HG03439 (cell line): ENCODE measurements at regions not wholly inside any gene's neighbourhood (a gene's known extent, or its start where the extent isn't known, plus 50 kb on each side); places are given as distances from the start of the nearest gene placed in this dataset.
"Not testable (repeated sequence)": the region's sequence is repeated elsewhere in the genome, so short reads cannot be mapped to it uniquely, and the experiment has no call there.

ENCODE experiments used
- ATAC-seq: cut with Tn5 transposase; IDR thresholded peaks from one replicate; pipeline ENCODE4 v1.9.1; 2021; ENCODE audit warnings: mild to moderate bottlenecking, moderate library complexity; ENCODE audit not compliant: unreplicated experiment

- ATAC-seq: no peak
These were observed 442.3 kb upstream of the CHRM3 start for GRCh38 chr1:238944028-238944427.

- ATAC-seq: no peak
These were observed 458.5 kb upstream of the CHRM3 start for GRCh38 chr1:238927899-238928298.

- no peak for ATAC-seq
These were observed 469.5 kb upstream of the CHRM3 start for GRCh38 chr1:238916828-238917227.

DNA sequence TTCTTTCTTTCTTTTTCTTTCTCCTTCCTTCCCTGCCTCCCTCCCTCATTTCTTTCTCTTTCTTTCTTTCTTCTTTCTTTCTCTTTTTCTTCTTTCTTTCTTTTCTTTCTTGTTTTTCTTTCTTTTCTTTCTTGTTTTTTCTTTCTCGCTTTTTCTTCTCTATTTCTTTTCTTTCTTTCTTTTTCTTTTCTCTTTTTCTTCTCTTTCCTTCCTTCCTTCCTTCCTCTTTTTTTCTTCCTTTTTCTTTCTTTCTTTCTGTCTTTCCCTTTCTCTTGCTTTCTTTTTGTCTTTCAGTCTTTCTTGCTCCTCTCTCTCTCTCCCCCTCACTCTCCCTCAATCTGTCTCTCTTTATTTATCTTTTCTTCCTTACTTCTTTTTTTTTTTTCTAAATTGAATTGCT is 472.0 kb upstream of the CHRM3 start:
- no peak for ATAC-seq

GRCh38 chr1:238913210-238913609 is 473.2 kb upstream of the CHRM3 start:
- ATAC-seq: no peak

- no peak for ATAC-seq
These were observed 474.2 kb upstream of the CHRM3 start for GRCh38 chr1:238912148-238912547.

GRCh38 chr1:238902752-238903151 is 483.6 kb upstream of the CHRM3 start:
- not testable (repeated sequence) for ATAC-seq

DNA sequence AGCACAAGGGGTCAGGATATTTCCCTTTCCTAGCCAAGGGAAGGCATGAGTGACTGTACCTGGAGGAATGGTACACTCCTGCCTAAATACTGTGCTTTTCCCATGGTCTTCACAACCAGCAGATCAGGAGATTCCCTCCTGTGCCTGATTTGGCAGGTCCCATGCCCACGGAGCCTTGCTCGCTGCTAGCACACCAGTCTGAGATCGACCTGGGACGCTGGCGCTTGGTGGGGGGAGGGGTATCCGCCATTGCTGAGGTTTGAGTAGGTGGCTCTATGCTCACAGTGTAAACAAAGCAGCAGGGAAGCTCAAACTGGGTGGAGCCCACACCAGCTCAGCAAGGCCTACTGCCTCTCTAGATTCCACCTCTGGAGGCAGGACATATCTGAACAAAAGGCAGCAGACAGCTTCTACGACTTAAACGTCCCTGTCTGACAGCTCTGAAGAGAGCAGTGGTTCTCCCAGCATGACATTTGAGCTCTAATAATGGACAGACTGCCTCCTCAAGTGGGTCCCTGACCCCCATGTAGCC is 486.0 kb upstream of the CHRM3 start:
- ATAC-seq: no peak

DNA sequence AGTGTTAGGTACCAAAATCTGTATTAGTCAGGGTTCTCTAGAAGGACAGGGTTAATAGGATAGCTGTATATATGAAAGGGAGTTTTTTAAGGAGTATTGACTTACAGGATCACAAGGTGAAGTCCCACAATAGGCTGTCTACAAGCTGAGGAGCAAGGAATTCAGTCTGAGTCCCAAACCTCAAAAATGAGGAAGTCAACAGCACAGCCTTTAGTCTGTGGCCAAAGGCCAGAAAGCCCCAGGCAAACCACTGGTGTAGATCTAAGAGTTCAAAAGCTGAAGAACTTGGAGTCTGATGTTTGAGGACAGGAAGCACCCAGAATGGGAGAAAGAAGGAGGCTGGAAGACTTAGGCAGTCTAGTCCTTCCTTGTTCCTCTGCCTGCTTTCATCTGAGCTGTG is 487.5 kb upstream of the CHRM3 start:
- ATAC-seq: no peak

GRCh38 chr1:238895911-238896310 is 490.5 kb upstream of the CHRM3 start:
- ATAC-seq: no peak

- no peak for ATAC-seq
These were observed 493.8 kb upstream of the CHRM3 start for GRCh38 chr1:238892612-238893011.

DNA sequence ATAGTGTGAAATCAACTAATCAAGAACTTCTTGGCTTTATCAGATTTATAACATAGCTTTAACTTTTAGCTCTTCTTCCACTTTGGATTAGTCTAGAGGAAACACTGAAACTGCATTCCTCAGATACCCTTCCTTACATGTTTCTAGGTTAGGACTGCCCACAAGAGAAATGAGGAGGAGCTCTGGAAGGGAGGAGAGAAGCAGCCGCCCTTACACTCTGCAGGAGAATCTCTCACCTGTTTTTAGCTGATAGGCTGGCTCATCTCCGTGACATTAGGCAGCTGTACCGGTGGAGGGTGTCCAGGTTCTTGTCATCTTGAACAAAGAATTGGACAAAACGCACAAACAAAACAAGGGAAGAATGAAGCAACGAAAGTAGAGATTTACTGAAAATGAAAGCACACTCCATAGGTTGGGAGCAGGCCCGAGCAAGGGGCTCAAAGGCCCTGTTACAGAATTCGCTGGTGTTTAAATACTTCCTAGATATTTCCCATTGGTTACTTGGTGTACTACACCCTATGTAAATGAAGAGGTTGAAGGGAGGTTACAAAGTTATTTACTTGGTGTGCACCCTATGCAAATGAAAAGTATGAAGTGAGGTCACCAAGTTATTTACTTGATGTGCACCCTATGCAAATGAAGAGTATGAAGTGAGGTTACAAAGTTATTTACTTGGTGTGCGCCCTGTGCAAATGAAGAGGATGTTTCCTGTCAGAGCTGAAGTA is 524.9 kb upstream of the CHRM3 start:
- ATAC-seq: no peak

DNA sequence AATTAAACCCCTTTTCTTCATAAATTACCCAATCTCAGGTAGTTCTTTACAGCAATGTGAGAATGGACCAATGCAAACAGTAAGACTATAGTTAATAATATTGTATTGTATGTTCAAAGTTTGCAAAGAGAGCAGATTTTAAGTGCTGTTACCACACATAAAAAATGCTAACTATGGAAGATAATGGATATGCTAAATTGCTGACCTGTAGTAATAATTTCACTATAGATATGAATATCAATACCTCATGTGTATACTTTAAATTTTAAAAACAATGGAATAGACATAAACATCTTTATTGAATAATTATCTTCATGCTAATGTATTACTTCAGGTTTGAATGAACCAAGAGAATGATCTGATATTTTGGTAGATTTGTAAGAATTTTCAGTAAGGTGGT is 552.4 kb upstream of the CHRM3 start:
- ATAC-seq: no peak

- no peak for ATAC-seq
These were observed 554.3 kb upstream of the CHRM3 start for GRCh38 chr1:238832106-238832505.

DNA sequence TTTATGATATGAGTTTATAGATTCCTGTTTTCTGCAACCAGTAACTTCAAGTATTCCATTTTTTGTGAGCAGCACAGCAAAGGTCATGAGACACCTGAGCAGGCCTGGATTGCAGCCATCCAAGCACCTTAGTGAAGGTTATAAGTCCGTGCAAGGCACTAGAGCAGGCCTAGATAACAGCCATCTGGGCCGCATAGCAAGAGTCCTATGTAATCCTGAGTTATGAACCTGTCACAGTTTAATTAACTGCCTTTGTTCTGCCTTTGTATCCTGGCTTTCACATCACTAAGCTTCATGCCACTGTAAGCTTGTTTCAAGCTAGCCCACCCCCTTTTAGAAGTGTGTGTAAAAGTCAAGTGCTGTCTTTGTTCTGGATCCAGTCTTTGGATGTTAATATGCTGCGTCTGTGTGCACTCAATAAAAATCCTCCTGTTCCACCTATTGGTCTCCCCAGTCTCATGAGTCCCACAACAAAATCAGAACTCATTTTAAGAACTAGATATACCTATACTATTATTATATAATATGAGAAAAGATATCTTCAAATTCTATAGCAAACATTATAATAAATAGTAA is 556.2 kb upstream of the CHRM3 start:
- no peak for ATAC-seq

- ATAC-seq: no peak
These were observed 559.5 kb upstream of the CHRM3 start for GRCh38 chr1:238826891-238827290.

DNA sequence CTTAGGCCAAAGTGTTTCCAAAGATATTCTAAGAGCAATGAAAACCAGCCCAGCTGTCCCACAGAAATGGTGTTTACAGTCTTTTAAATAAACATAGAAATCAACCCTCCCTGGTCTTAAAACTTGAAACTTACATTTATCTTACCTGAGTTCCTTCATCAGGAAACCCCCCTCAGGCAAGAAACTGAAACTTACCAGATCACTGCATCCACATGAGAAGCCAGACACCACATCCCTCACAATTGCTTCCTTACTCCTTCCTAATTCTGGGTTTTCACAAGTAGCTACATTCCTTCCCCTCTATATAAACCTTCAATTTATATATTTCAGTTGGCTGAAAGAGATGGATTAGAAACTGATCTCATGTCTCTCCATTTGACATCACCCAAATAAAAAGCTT is 563.0 kb upstream of the CHRM3 start:
- ATAC-seq: no peak

DNA sequence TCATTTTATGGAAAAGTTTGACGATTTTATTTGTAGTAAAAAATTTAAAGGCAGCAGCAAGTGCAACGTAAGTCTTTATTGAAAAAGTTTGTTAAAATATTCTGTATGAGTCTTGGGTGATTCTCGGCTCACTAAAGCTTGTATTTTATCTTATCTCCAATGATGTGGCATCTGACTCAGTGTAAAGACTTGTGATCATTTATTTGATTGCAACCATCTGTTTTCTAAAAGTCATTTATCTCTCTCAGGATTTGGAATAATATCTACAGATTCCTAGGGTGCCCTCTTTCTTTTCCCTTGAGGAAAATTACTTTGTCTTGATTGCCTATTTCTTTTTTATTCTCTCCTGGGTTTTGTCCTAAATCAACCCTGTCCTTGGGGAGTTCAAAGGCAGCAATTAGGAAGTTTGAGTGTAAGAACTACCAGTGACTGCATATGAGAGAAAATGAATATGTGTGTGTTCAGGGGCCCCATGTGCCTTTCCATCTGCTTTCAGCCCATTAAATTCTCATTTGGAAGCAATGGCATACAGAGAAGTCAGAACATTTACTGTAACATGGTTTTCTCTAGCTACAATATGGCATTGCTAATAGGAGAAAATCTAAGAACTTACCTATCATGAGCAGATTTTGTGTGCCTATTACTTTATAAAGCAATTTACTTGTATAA is 575.0 kb upstream of the CHRM3 start:
- no peak for ATAC-seq

GRCh38 chr1:238790882-238791281 is 595.5 kb upstream of the CHRM3 start:
- no peak for ATAC-seq

- no peak for ATAC-seq
These were observed 596.3 kb upstream of the CHRM3 start for GRCh38 chr1:238789916-238790667.

DNA sequence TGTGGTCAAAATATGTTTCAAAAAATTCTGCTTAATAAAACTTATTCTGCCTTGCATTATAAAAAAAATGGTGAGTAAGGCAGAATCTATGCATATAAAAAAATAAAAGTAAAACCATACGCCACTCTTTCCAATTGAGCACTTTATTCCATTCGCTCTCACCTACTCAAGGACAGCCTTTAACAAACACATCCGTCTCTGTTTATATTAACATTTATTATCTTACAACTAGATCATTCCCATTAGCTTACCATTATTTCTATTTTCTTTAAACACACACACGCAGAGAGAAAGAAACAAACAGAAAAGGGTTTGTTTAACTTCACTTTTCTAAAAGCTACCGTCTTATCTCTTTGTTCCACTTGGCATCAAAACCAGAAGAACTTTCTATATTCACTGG is 598.9 kb upstream of the CHRM3 start:
- ATAC-seq: no peak
